Adrenal gland (tissue), 9 donors: ENCODE measurements at regions not wholly inside any gene's neighbourhood (a gene's known extent, or its start where the extent isn't known, plus 50 kb on each side); places are given as distances from the start of the nearest gene placed in this dataset.

Experiments
- DNase-seq, 7 donors: peaks; one replicate each; pipeline ENCODE4 v3.0.0-alpha.2; 2019 to 2020
- H3K27ac ChIP-seq, 5 donors: fragments of 200-600 bp; sonication (generic) in 4 of 5; 1 replicate in 3 of 5; 2 replicates in 2 of 5; pipeline versions ENCODE4 v1.5.1 to v1.8.0; 2016 to 2020; ENCODE audit warnings: mild to moderate bottlenecking in 1 of 5
- H3K27me3 ChIP-seq: fragments of 200-600 bp; 2 replicates; pipeline ENCODE4 v1.8.0; 2021
- H3K36me3 ChIP-seq, 2 donors: fragments of 200-600 bp; replicated peaks in 1 of 2; 1 replicate in 1 of 2; 2 replicates in 1 of 2; pipeline versions ENCODE4 v1.5.1 to v1.8.0; 2018 to 2022
- H3K4me1 ChIP-seq, 2 donors: fragments of 200-600 bp; replicated peaks in 1 of 2; 1 replicate in 1 of 2; 2 replicates in 1 of 2; pipeline versions ENCODE4 v1.5.1 to v1.8.0; 2018 to 2021
- H3K4me3 ChIP-seq, 4 donors: fragments of 200-600 bp; sonication (generic) in 3 of 4; one replicate each; pipeline ENCODE4 v1.5.1; 2016 to 2018
- H3K9me3 ChIP-seq, 3 donors: fragments of 200-600 bp; sonication (generic) in 1 of 3; replicated peaks in 1 of 3; 1 replicate in 2 of 3; 2 replicates in 1 of 3; pipeline versions ENCODE4 v1.5.1 to v1.8.0; 2016 to 2021
- POLR2A ChIP-seq, 2 donors: fragments of 450-650 bp; IDR thresholded peaks; one replicate each; pipeline ENCODE4 v1.6.1; 2017; ENCODE audit warnings: antibody characterized with exemption in 2 of 2, mild to moderate bottlenecking in 2 of 2, moderate library complexity in 1 of 2
- WGBS, 4 donors: extraction: QIAGEN DNeasy Blood & Tissue Kit in 2 of 4; methylation state at CpG; one replicate each; pipeline versions ENCODE4 v1.1.5 to v1.1.7; 2013 to 2017; 5-methylcytosine and 5-hydroxymethylcytosine counted together
- intact Hi-C, 2 donors: fragments of 100-400 bp; cut with DNase I; formaldehyde crosslinking; loops; one replicate each; pipeline versions ENCODE4 v1.14.1 to v1.15.0; 2022 to 2023
- TF ChIP-seq, protein P1 (sequence below), 6 experiments: fragments of 450-650 bp in 4 of 6; fragments of 200-600 bp in 2 of 6; sonication (generic) in 1 of 6; IDR thresholded peaks; 1 replicate in 5 of 6; 2 replicates in 1 of 6; pipeline versions ENCODE4 v1.5.1 to v1.8.0; 2016 to 2021; ENCODE audit warnings: antibody characterized with exemption in 6 of 6, mild to moderate bottlenecking in 2 of 6, moderate library complexity in 1 of 6
- donor health status: healthy with polysubstance abuse.
- donor health status: Bipolar disorder and iron deficiency.
- donor health status: DM: yes; HTN: yes; CAD: no.
- donor health status: DM: no; HTN: no; CAD: no.
- donor health status: DM: no; HTN: no; CAD: no.

DNA sequence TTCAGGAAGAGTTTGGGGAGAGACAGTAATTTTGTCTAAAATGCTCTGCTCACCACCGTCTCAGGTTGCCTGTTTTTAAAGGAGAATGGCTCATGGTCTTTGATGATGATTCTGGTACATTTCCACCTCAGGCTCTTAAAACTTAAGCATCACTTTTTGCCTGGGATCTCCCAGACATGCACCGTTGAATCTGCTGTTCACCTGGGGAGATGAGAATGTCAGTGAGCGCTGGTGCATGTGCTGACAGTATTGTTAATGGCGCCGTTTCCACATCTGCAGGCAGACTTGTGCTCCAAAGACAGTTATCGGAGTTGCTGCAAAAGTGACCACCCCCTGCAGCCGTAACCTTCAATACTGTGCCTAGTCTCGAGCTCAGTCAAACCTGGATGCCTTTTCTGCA, 219.0 kb upstream of the TPM1 start:
- H3K4me1 ChIP-seq: no peaks in the 10 kb centered on the region
- no peaks in the 10 kb centered on the region for H3K9me3 ChIP-seq
- intact Hi-C loops: no loop called here
- no peak overlapping the region for H3K27ac ChIP-seq
- H3K27me3 ChIP-seq: no peaks in the 10 kb centered on the region
- H3K36me3 ChIP-seq: no peaks in the 10 kb centered on the region
- TF ChIP-seq POLR2A (IDR thresholded peaks at IDR 0.05): no peak
- TF ChIP-seq, protein P1, sequence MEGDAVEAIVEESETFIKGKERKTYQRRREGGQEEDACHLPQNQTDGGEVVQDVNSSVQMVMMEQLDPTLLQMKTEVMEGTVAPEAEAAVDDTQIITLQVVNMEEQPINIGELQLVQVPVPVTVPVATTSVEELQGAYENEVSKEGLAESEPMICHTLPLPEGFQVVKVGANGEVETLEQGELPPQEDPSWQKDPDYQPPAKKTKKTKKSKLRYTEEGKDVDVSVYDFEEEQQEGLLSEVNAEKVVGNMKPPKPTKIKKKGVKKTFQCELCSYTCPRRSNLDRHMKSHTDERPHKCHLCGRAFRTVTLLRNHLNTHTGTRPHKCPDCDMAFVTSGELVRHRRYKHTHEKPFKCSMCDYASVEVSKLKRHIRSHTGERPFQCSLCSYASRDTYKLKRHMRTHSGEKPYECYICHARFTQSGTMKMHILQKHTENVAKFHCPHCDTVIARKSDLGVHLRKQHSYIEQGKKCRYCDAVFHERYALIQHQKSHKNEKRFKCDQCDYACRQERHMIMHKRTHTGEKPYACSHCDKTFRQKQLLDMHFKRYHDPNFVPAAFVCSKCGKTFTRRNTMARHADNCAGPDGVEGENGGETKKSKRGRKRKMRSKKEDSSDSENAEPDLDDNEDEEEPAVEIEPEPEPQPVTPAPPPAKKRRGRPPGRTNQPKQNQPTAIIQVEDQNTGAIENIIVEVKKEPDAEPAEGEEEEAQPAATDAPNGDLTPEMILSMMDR (IDR thresholded peaks at IDR 0.05): no peak
- no peak for DNase-seq
- no peak overlapping the region for H3K4me3 ChIP-seq
- 92 to 98% (median 97%) methylated on average over 8 of the region's 8 CpGs for WGBS, 4 donors

GRCh38 chr15:62824111-62825015, 218.2 kb upstream of the TPM1 start:
- DNase-seq: no peak
- Histone ChIP-seq H3K27ac (no peak overlapping the region), H3K36me3 (no peaks in the 10 kb centered on the region), H3K27me3 (no peaks in the 10 kb centered on the region), H3K9me3 (no peaks in the 10 kb centered on the region), H3K4me3 (no peak overlapping the region), H3K4me1 (no peaks in the 10 kb centered on the region)
- intact Hi-C loops: no loop called here
- 65 to 84% (median 77%) methylated on average over 2 of the region's 2 CpGs for WGBS, 4 donors
- TF ChIP-seq, protein P1 (IDR thresholded peaks at IDR 0.05): no peak
- no peak for TF ChIP-seq POLR2A (IDR thresholded peaks at IDR 0.05)

DNA sequence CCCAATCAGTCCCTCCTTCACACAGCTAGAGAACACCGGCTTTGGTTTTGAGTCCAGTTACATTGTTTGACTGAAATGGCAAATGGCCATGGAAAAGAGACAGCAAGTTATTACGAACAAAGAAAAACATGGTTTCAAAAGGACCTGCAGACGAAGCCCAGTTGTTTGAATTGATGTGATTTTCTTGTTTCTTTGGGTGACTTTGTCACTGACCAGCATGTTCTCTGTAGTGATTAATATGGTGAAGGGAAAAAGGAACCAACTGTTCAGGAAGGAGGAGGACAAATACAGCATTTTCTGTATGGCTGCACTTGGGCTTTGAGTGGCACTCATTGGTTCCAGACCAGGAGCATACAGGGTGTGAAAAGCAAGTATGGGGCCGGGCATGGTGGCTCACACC, 217.4 kb upstream of the TPM1 start:
- TF ChIP-seq, protein P1 (IDR thresholded peaks at IDR 0.05): no peak
- TF ChIP-seq POLR2A (IDR thresholded peaks at IDR 0.05): no peak
- WGBS, 4 donors: 87 to 94% (median 93%) methylated on average over 4 of the region's 4 CpGs
- intact Hi-C loops: no loop called here

GRCh38 chr15:62826561-62826960, 216.0 kb upstream of the TPM1 start:
- Histone ChIP-seq H3K27ac (no peak overlapping the region), H3K4me3 (no peak overlapping the region), H3K36me3 (no peaks in the 10 kb centered on the region), H3K9me3 (no peaks in the 10 kb centered on the region), H3K4me1 (no peaks in the 10 kb centered on the region), H3K27me3 (no peaks in the 10 kb centered on the region)
- no peak for DNase-seq
- WGBS, 4 donors: 91 to 100% (median 98%) methylated on average over 1 of the region's 1 CpG
- intact Hi-C loops: no loop called here
- no peak for TF ChIP-seq POLR2A (IDR thresholded peaks at IDR 0.05)
- TF ChIP-seq, protein P1 (IDR thresholded peaks at IDR 0.05): no peak

More for the DNA sequence above, 217.4 kb upstream of the TPM1 start:
- DNase-seq: no peak
- Histone ChIP-seq H3K9me3 (no peaks in the 10 kb centered on the region), H3K4me1 (no peaks in the 10 kb centered on the region), H3K4me3 (no peak overlapping the region), H3K27me3 (no peaks in the 10 kb centered on the region), H3K27ac (no peak overlapping the region), H3K36me3 (no peaks in the 10 kb centered on the region)
